ENCODE measurements at regions not wholly inside any gene's neighbourhood (a gene's known extent, or its start where the extent isn't known, plus 50 kb on each side); places are given as distances from the start of the nearest gene placed in this dataset.

DNA sequence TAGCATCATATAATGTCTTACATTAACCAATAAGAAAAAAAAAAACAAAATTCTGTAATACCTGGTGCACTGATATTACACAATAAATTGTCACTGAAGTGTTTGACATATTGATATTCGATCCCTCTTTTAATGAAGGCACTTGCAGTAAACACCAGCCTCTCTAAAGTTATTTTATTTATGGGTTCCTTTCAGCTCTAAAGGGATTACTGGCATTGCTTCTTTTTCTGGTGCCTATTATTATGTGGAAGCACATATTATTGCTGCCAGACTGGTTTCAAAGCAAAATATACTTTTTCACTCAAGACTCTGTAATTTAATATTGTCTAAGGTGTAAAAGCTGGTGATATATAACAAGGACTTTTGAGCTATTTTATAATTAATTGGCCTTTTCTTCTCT lies 1090.5 kb downstream of the TRHDE start:
- no peak for DNase-seq

- no peak for DNase-seq
Observed at GRCh38 chr12:73372856-73373255, 1100.7 kb downstream of the TRHDE start.

GRCh38 chr12:73374360-73374759 lies 1102.2 kb downstream of the TRHDE start:
- DNase-seq: no peak

DNA sequence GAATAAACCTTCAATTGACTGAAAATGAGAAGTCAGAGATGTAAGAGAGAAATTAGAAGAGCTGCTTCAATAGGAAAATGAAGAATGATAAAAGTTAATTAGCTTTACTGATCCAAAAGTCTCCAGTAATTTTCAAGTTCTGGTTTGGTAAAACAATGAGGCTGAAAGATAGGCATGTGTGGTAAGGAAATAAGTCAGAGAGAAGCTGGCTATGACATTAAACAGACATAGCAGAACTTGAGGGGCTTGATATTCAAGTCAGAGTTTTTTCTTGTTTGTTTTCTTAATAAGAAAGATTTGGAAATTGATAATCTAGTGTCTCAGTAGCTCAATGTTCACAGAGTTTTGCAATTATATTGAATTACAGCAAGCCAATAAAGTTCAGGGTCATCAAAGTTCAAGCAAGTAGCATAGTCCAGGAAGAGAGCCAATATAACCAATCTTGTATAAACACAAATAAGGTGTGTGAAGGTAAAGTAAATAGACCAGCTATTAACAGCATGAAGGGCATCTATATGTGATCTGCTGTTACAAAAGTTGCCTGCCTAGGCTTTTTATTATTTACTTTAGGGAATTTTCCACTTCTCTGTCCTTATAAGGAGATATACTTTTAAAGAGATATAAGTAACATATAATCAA lies 1111.5 kb downstream of the TRHDE start:
- no peak for DNase-seq

GRCh38 chr12:73384592-73384991 lies 1112.4 kb downstream of the TRHDE start:
- DNase-seq: no peak

- DNase-seq: no peak
Observed at GRCh38 chr12:73390261-73390660, 1118.1 kb downstream of the TRHDE start.

GRCh38 chr12:73413051-73413450 lies 1124.6 kb upstream of the ATXN7L3B start:
- DNase-seq: no peak

DNA sequence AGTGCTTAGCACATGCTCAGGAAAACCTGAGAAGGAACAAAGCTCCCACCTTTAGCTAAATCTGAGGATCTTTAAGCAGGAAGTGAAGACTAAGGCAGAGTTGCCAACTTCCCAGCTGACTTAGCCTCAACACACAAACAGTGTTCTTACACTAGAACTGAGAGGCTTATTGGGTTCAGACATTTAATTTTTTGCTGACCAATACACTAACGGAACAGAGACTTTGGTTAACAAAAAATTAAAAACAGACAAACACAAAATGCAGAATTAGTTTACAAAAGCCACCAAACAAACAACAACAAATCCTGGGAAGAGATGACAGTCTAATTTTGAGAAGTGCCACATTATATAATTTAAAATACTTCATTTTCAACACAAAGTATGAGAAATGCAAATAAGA lies 1123.7 kb upstream of the ATXN7L3B start:
- DNase-seq: no peak

GRCh38 chr12:73414926-73415325 lies 1122.7 kb upstream of the ATXN7L3B start:
- no peak for DNase-seq

DNA sequence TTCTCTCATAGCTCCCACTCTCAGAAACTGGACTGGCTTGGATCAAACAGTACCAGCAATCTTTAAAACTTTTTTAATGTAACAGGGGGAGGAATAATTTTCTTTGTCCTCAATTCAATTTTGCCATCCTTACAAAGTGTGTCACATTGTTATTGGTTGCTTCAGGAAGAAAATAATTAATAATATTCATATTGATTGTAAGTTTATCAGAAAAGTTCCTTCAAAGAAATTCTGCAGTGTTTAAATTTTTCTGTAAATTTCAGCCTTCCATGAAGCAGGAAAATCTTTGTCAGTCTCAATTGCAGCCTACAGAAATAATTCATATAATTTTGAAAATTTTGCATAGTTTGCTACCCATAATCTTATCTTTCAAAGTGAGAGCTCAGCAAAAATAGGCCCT lies 1119.1 kb upstream of the ATXN7L3B start:
- DNase-seq: no peak

DNA sequence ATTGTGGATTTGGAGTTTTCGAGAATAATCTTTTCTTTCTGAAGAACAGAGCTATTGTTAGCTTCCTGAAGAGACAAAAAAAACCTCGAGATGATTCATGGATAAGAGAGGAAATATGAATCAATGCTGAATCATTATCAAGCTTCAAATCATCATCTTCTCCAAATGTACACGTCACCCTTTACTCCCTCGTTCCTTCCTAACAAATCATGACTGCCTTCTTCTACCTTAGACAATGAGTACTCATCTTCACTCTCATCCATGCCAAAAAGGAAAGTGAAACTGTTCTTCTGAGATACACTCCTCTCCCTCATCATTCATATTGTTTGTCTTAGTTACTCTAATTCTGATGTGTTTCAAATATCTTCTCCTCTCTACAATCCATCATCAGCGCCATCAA lies 1115.8 kb upstream of the ATXN7L3B start:
- no peak for DNase-seq

GRCh38 chr12:73424484-73424883 lies 1113.2 kb upstream of the ATXN7L3B start:
- no peak for DNase-seq

DNA sequence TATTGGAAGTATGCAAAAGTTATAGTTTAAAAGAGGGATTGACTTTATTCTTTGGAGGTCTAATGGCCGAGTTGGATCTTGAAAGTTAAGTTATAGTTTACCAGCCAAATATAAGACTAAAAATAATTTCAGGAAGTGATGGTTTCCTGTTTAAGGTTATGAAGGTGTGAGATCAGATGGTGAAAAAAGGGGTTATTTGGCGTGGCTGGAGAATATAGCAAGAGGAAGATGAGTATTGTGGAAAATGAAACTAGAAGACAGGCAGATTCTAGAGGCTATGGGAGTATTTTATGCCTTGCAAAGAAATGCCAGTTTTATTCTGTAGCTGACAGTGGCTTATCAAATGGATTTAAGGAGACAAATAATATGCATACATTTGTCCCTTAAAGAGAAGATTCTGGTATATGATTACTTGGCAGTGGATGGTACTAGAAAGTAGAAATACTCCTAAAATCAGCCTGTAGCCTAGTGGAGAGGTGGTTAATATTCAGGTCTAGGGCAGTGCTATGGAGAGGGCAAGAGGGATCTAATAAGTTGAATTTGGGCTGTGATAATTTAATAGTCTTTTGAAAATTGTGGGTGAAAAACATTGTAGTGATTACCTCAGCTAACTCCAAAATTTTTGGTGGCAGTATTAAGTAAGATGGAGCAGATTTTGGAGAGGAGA lies 1091.8 kb upstream of the ATXN7L3B start:
- DNase-seq: no peak

GRCh38 chr12:73452672-73453469 lies 1084.8 kb upstream of the ATXN7L3B start:
- no peak for DNase-seq

GRCh38 chr12:73460212-73460611 lies 1077.4 kb upstream of the ATXN7L3B start:
- no peak for DNase-seq

DNA sequence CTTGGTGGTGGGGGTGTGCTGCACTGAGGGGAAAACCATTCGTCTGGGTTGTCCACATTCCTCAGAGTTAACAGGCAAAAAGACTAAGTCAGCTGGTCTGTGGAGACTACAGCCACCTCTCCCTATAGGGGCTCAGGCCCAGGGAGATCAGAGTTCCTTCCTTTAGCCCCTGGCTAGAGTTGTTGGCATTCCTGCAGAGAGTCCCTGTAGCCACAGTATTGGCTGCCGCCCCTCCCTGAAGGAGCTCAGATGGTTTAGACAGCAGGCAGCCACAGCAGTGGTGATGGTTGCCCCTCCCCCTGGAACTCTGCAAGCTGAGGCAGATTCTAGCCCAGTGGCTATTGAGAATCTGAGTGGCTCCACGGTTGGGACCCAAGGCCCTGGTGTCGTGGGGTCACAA lies 1072.5 kb upstream of the ATXN7L3B start:
- DNase-seq: no peak

GRCh38 chr12:73486256-73486655 lies 1051.4 kb upstream of the ATXN7L3B start:
- DNase-seq: no peak

DNA sequence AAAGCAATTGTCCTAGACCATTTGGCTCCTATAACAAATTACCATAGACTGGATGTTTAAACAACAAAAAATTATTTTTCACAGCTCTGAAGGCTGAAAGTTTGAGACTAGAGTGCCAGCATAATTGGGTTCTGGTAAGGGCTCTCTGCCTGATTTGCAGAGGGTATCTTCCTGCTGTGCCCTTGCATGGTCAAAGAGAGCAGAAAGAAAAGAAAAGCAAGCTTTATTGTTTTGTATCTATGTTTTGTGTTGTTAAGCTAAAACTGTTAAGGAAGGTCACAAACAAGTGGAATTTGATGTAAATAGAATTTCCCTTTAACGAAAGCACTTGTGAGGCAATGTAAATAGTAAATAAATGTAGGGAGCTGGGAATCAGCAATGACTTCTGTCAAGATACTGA lies 1031.0 kb upstream of the ATXN7L3B start:
- DNase-seq: no peak

GRCh38 chr12:73514672-73515071 lies 1023.0 kb upstream of the ATXN7L3B start:
- no peak for DNase-seq

DNA sequence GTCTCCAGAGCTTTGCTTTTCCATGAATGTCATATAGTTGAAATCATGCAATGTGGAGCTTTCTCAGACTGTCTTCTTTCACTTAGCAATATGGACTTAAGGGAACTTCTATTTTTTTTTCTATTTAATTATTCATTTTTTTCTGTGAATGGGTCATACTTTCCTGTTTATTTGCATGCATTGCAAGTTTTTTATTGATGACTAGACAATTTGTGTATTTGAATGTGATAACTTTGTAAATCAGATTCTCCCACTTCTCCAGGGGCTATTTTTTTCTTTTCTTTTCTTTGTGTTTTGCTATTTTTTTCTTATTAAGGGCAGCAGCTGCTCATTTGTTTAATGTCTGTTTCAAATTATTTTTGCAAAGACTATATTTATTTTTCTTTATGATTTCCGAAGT lies 1019.8 kb upstream of the ATXN7L3B start:
- DNase-seq: no peak

GRCh38 chr12:73529231-73529630 lies 1008.4 kb upstream of the ATXN7L3B start:
- no peak for DNase-seq

DNA sequence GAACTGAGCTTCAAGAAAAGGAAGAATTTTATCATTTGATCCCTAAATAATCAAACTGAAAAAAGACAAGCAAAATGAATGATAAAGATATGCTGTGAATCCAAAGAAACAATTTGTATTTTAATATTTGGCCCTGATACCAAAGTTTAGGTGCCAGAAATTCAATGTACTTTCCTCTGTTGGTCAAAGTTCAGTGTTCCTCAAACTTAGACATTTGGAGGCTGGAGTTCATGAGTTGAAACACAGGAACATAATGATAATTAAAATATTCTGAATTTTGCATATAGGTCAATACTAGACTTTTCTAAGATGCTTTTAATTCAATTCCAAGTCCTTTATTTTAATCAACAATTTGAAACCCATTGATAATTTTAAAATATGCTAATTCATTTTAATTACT lies 1007.7 kb upstream of the ATXN7L3B start:
- no peak for DNase-seq

DNA sequence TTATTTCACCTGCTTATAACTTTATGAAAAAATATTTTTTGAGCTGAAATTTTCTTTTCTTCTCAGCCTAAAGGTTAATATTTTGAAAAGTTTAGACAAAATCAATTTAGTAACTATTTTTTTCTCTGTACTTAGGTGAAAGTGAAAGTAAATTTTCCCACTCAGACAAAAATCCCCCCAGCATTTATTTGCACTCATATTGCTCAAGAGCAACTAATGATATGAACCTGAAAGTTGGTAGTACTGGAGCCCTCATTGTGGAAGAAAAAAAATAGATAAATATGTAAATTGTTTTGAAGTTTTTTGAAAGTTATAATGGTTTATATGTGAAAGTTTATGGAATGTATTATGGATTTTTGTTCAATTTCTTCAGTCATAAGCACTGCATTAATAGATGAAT lies 1005.9 kb upstream of the ATXN7L3B start:
- DNase-seq: no peak

GRCh38 chr12:73547421-73547820 lies 990.2 kb upstream of the ATXN7L3B start:
- no peak for DNase-seq
